Osteocyte (in vitro differentiated cells): ENCODE measurements at regions not wholly inside any gene's neighbourhood (a gene's known extent, or its start where the extent isn't known, plus 50 kb on each side); places are given as distances from the start of the nearest gene placed in this dataset.
"Not testable (repeated sequence)": the region's sequence is repeated elsewhere in the genome, so short reads cannot be mapped to it uniquely, and the experiment has no call there.

Experiments
- DNase-seq: peaks from one replicate; pipeline ENCODE4 v3.0.0; 2021; ENCODE audit warnings: mixed read lengths; ENCODE audit not compliant: unreplicated experiment; ENCODE audit errors: extremely low spot score
- H3K27ac Mint-ChIP-seq: one replicate; pipeline ENCODE4 v1.8.0; 2021; ENCODE audit warnings: mild to moderate bottlenecking, mixed read lengths; ENCODE audit not compliant: unreplicated experiment
- H3K27me3 Mint-ChIP-seq: one replicate; pipeline ENCODE4 v1.8.0; 2021; ENCODE audit warnings: mixed read lengths; ENCODE audit not compliant: unreplicated experiment
- H3K36me3 Mint-ChIP-seq: one replicate; pipeline ENCODE4 v1.8.0; 2021; ENCODE audit warnings: mixed read lengths; ENCODE audit not compliant: unreplicated experiment
- H3K4me1 Mint-ChIP-seq: one replicate; pipeline ENCODE4 v1.8.0; 2021; ENCODE audit warnings: mixed read lengths; ENCODE audit not compliant: unreplicated experiment
- H3K4me3 Mint-ChIP-seq: one replicate; pipeline ENCODE4 v1.8.0; 2021; ENCODE audit warnings: mild to moderate bottlenecking, moderate library complexity, mixed read lengths; ENCODE audit not compliant: unreplicated experiment
- H3K9me3 Mint-ChIP-seq: one replicate; pipeline ENCODE4 v1.8.0; 2021; ENCODE audit warnings: mixed read lengths; ENCODE audit not compliant: unreplicated experiment
- TF ChIP-seq, protein P1 (sequence below): fragments of 200-600 bp; sonication (generic); IDR thresholded peaks from 2 replicates; pipeline ENCODE4 v1.5.0; 2021; ENCODE audit warnings: antibody characterized with exemption, mild to moderate bottlenecking, moderate library complexity

DNA sequence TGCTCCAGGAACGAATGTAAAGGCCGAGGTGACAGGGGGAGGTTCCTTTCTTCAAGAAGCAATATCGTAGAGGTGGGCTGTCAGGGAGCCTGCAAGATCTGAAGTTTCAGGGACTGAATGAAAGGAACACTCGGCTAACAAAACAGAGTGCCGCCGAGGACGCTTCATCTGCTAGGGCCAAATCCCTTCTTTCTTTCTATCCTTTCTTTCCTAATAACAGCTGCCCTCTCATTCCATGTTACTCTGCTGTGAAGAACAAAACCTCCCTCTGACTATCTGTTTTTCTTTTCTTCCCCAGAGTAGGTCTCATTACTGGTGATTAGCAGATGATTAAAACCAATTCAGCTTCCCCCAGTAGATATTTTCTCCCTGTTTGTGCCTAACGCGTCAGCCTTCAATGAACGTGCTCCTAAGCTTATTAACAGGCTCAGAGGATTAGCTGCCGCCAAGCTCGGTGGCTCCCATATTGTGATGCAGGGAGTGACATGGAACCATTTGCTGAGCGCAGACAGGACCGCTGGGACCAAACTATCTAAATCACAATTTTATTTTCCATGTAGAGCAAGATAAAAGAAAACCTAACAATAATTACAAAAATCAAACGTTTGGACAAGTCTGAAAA is 414.6 kb downstream of the TMEM182 start:
- H3K36me3 Mint-ChIP-seq: no peaks in the 10 kb centered on the region
- H3K4me1 Mint-ChIP-seq: peaks cover 4% of the 10 kb centered on the region
- no peak overlapping the region for H3K27ac Mint-ChIP-seq
- peaks cover 1% of the 10 kb centered on the region for H3K9me3 Mint-ChIP-seq
- TF ChIP-seq, protein P1, sequence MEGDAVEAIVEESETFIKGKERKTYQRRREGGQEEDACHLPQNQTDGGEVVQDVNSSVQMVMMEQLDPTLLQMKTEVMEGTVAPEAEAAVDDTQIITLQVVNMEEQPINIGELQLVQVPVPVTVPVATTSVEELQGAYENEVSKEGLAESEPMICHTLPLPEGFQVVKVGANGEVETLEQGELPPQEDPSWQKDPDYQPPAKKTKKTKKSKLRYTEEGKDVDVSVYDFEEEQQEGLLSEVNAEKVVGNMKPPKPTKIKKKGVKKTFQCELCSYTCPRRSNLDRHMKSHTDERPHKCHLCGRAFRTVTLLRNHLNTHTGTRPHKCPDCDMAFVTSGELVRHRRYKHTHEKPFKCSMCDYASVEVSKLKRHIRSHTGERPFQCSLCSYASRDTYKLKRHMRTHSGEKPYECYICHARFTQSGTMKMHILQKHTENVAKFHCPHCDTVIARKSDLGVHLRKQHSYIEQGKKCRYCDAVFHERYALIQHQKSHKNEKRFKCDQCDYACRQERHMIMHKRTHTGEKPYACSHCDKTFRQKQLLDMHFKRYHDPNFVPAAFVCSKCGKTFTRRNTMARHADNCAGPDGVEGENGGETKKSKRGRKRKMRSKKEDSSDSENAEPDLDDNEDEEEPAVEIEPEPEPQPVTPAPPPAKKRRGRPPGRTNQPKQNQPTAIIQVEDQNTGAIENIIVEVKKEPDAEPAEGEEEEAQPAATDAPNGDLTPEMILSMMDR: no peak
- H3K27me3 Mint-ChIP-seq: no peaks in the 10 kb centered on the region
- no peak for DNase-seq
- no peak overlapping the region for H3K4me3 Mint-ChIP-seq

DNA sequence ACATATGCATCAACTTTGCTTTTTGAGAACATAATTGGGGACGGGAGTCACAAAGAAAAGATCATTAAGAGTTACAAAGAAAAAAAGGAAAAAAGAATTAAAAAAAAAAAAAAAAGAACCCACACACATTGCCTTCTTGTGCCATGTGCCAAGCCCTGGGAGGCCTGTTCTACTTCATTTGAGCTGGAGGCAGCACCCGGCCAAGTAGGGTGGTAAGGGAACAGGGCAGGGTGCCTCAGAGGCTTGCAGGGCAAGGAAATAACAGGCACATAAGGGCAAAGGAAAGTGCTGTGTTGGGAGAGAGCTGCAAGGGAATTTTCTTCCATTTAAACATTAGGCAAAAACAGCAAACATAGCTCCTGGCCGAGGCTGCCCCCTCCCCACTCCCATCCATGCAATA is 418.0 kb downstream of the TMEM182 start:
- TF ChIP-seq, protein P1: no peak
- Mint-ChIP-seq H3K27me3 (no peaks in the 10 kb centered on the region), H3K4me3 (no peak overlapping the region), H3K4me1 (peaks cover 2% of the 10 kb centered on the region), H3K27ac (no peak overlapping the region), H3K36me3 (no peaks in the 10 kb centered on the region), H3K9me3 (peaks cover 3% of the 10 kb centered on the region)
- no peak for DNase-seq

DNA sequence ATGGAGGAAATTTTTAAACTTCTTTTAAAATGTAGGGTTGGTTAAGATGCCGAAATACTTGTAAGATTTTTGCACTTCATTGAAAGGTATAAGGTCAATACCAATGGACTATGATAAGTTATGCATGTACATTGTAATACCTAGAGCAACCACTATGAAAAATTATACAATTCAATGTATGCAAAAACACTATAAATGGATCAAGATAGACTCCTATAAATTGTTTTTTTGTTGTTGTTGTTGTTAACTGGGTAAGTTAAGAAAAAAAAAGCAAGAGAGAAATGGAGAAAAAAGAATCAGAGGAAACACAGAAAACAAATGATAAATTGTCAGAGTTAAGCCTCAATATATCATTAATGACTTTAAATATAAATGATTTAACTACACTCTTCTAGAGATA is 421.2 kb downstream of the TMEM182 start:
- Mint-ChIP-seq H3K27ac (no peak overlapping the region), H3K9me3 (peaks cover 3% of the 10 kb centered on the region), H3K36me3 (no peaks in the 10 kb centered on the region), H3K4me1 (no peaks in the 10 kb centered on the region), H3K4me3 (no peak overlapping the region), H3K27me3 (no peaks in the 10 kb centered on the region)
- TF ChIP-seq, protein P1: no peak
- DNase-seq: no peak

DNA sequence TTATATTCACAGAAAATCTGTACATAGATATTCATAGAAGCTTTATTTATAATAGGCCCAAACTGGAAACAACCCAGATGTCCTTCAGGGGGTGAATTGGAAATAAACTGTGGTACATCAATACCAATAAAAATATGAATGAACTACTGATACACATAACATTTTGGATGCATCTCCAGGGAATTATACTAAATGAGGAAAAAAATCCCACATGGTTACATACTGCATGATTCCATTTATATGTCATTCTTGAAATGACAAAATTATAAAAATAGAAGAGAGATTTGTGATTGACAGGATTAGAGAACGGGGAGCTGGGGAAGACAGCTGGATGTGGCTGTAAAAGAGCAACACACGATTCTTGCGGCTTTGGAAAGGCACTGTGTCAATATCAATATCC is 435.0 kb downstream of the TMEM182 start:
- DNase-seq: no peak
- H3K27ac Mint-ChIP-seq: no peak overlapping the region
- no peaks in the 10 kb centered on the region for H3K4me1 Mint-ChIP-seq
- no peak overlapping the region for H3K4me3 Mint-ChIP-seq
- no peaks in the 10 kb centered on the region for H3K36me3 Mint-ChIP-seq
- peaks cover 27% of the 10 kb centered on the region for H3K9me3 Mint-ChIP-seq
- H3K27me3 Mint-ChIP-seq: no peaks in the 10 kb centered on the region
- TF ChIP-seq, protein P1: no peak

DNA sequence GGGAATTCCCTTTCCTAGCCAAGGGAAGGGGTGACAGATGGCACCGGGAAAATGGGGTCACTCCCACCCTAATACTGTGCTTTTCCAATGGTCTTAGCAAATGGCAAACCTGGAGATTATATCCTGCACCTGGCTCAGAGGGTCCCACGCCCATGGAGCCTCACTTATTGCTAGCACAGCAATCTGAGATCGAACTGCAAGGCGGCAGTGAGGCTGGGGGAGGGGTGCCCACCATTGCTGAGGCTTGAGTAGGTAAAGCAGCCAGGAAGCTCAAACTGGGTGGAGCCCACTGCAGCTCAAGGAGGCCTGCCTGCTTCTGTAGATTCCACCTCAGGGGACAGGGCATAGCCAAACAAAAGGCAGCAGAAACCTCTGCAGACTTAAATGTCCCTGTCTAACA is 438.9 kb downstream of the TMEM182 start:
- H3K36me3 Mint-ChIP-seq, H3K4me1 Mint-ChIP-seq, H3K27ac Mint-ChIP-seq, H3K4me3 Mint-ChIP-seq, DNase-seq, H3K27me3 Mint-ChIP-seq: not testable (repeated sequence)
- H3K9me3 Mint-ChIP-seq: peaks cover 20% of the 10 kb centered on the region

DNA sequence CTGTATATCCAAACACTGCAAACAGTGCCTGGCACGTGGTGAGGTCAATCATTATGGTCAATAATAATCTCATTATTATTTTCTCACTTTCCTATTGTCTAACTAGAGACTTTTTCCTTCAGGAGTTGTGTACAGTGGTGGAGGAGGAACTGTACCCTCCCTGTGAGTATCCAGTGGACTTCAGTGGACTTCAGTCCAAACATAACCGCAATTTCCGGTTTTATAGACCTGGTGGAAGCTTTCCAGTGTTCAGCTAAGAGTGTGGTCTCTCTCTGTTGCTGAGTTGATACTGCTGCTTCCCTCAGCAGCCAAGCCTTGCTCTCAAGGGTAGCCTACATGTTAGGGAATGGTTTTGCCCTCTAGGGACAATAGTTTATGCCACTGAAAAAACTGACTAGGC is 447.1 kb downstream of the TMEM182 start:
- Mint-ChIP-seq H3K36me3 (no peaks in the 10 kb centered on the region), H3K4me3 (no peak overlapping the region), H3K27me3 (no peaks in the 10 kb centered on the region), H3K9me3 (peaks cover 6% of the 10 kb centered on the region), H3K4me1 (no peaks in the 10 kb centered on the region), H3K27ac (no peak overlapping the region)
- no peak for DNase-seq
- TF ChIP-seq, protein P1: no peak
